ENCODE measurements at regions not wholly inside any gene's neighbourhood (a gene's known extent, or its start where the extent isn't known, plus 50 kb on each side); places are given as distances from the start of the nearest gene placed in this dataset.
"Not testable (repeated sequence)": the region's sequence is repeated elsewhere in the genome, so short reads cannot be mapped to it uniquely, and the experiment has no call there.

DNA sequence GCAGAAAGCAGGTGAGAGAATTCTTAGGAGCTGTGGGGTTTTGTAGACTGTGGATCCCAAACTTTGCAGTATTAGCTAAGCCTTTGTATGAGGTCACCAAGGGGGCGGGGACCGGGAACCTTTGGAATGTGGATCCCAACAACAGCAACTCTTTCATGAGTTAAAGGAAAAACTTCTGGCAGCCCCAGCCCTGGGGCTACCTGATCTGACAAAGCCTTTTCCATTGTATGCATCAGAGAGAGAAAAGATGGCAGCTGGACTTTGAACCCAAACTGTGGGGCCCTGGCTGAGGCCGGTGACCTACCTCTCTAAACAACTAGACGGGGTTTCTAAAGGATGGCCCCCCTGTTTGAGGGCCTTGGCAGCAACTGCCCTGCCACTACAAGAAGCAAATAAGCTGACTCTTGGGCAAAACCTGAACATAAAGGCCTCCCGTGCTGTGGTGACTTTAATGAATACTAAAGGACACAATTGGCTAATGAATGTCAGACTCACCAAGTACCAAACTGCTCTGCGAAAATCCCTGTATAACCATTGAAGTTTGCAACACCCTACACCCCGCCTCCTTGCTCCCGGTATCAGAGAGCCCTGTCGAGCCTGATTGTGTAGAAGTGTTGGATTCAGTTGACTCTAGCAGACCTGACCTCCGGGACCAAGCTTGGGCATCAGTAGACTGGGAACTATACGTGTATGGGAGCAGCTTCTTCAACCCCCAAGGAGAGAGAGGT is 146.9 kb upstream of the OSBPL11 start:
- TF ChIP-seq, protein P1, sequence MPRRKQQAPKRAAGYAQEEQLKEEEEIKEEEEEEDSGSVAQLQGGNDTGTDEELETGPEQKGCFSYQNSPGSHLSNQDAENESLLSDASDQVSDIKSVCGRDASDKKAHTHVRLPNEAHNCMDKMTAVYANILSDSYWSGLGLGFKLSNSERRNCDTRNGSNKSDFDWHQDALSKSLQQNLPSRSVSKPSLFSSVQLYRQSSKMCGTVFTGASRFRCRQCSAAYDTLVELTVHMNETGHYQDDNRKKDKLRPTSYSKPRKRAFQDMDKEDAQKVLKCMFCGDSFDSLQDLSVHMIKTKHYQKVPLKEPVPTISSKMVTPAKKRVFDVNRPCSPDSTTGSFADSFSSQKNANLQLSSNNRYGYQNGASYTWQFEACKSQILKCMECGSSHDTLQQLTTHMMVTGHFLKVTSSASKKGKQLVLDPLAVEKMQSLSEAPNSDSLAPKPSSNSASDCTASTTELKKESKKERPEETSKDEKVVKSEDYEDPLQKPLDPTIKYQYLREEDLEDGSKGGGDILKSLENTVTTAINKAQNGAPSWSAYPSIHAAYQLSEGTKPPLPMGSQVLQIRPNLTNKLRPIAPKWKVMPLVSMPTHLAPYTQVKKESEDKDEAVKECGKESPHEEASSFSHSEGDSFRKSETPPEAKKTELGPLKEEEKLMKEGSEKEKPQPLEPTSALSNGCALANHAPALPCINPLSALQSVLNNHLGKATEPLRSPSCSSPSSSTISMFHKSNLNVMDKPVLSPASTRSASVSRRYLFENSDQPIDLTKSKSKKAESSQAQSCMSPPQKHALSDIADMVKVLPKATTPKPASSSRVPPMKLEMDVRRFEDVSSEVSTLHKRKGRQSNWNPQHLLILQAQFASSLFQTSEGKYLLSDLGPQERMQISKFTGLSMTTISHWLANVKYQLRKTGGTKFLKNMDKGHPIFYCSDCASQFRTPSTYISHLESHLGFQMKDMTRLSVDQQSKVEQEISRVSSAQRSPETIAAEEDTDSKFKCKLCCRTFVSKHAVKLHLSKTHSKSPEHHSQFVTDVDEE (CRISPR knock-in tag; IDR thresholded peaks at IDR 0.05), result not testable (repeated sequence)
- not testable (repeated sequence) for TF ChIP-seq ZNF8 (CRISPR knock-in tag; IDR thresholded peaks at IDR 0.05); OSR1 (CRISPR knock-in tag; IDR thresholded peaks at IDR 0.05); GLIS3 (CRISPR knock-in tag; IDR thresholded peaks at IDR 0.05); ARNTL (CRISPR knock-in tag; IDR thresholded peaks at IDR 0.05; ENCODE audit: borderline replicate concordance, low read depth); CSDC2 (CRISPR knock-in tag; IDR thresholded peaks at IDR 0.05); RARB (CRISPR knock-in tag; IDR thresholded peaks at IDR 0.05); ZFP3 (CRISPR knock-in tag; IDR thresholded peaks at IDR 0.05)
- TF ChIP-seq, protein P2, sequence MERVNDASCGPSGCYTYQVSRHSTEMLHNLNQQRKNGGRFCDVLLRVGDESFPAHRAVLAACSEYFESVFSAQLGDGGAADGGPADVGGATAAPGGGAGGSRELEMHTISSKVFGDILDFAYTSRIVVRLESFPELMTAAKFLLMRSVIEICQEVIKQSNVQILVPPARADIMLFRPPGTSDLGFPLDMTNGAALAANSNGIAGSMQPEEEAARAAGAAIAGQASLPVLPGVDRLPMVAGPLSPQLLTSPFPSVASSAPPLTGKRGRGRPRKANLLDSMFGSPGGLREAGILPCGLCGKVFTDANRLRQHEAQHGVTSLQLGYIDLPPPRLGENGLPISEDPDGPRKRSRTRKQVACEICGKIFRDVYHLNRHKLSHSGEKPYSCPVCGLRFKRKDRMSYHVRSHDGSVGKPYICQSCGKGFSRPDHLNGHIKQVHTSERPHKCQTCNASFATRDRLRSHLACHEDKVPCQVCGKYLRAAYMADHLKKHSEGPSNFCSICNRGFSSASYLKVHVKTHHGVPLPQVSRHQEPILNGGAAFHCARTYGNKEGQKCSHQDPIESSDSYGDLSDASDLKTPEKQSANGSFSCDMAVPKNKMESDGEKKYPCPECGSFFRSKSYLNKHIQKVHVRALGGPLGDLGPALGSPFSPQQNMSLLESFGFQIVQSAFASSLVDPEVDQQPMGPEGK (CRISPR knock-in tag; IDR thresholded peaks at IDR 0.05; ENCODE audit: borderline replicate concordance), result not testable (repeated sequence)
